A673 (cell line): ENCODE measurements at regions not wholly inside any gene's neighbourhood (a gene's known extent, or its start where the extent isn't known, plus 50 kb on each side); places are given as distances from the start of the nearest gene placed in this dataset.
A peak's percentile ranks its signal among the peaks of the same experiment; 100 is the strongest.

Source experiments
- BruUV-seq: library from RNA; stranded (reverse); fragments of 400-500 nt; replicated peaks from 2 replicates; lab custom pipeline; 2021; lab: Mats Ljungman, UMichigan
- CTCF ChIA-PET: fragments of 300-600 bp; sonication (Branson Sonifier 250); formaldehyde crosslinking; loops from one replicate; lab custom pipeline; 2022; ENCODE audit warnings: antibody characterized with exemption; lab: Charles Lee
- POLR2A ChIA-PET: fragments of 300-600 bp; sonication (Branson Sonifier 250); formaldehyde crosslinking; loops from one replicate; lab custom pipeline; 2022; ENCODE audit warnings: antibody characterized with exemption; ENCODE audit not compliant: low non-redundant PET; lab: Charles Lee
- DNase-seq: peaks from one replicate; pipeline ENCODE4 v3.0.0-alpha.2; 2015; ENCODE audit warnings: low spot score
- H3K27ac ChIP-seq: fragments of 200-600 bp; sonication (generic); 2 replicates; pipeline ENCODE4 v1.5.1; 2016; ENCODE audit warnings: mixed run types, low read depth, mild to moderate bottlenecking, mixed read lengths, antibody characterized with exemption, low read length; ENCODE audit not compliant: poor library complexity, severe bottlenecking
- H3K27me3 ChIP-seq: fragments of 200-600 bp; sonication (generic); replicated peaks from 2 replicates; pipeline ENCODE4 v1.6.1; 2017; ENCODE audit warnings: mixed run types, low read depth, mild to moderate bottlenecking, mixed read lengths, antibody characterized with exemption, low read length; ENCODE audit not compliant: insufficient read depth, poor library complexity
- H3K36me3 ChIP-seq: fragments of 200-600 bp; sonication (generic); 2 replicates; pipeline ENCODE4 v1.6.1; 2016; ENCODE audit warnings: mixed run types, mild to moderate bottlenecking, mixed read lengths, antibody characterized with exemption, low read length; ENCODE audit not compliant: insufficient read depth, poor library complexity, severe bottlenecking
- H3K4me1 ChIP-seq: fragments of 200-600 bp; sonication (generic); 2 replicates; pipeline ENCODE4 v1.6.1; 2017; ENCODE audit warnings: mixed run types, mild to moderate bottlenecking, mixed read lengths, antibody characterized with exemption, low read length; ENCODE audit not compliant: insufficient read depth, poor library complexity, severe bottlenecking
- H3K4me3 ChIP-seq: fragments of 200-600 bp; sonication (generic); 2 replicates; pipeline ENCODE4 v1.5.1; 2016; ENCODE audit warnings: low read depth, mixed run types, mild to moderate bottlenecking, mixed read lengths, low read length; ENCODE audit not compliant: poor library complexity, severe bottlenecking
- H3K9me3 ChIP-seq: fragments of 200-600 bp; sonication (generic); 2 replicates; pipeline ENCODE4 v1.6.1; 2016; ENCODE audit warnings: mixed run types, low read depth, mild to moderate bottlenecking, mixed read lengths, antibody characterized with exemption, low read length; ENCODE audit not compliant: poor library complexity, severe bottlenecking
- CTCF ChIP-seq: fragments of 300-800, 200-600 bp; sonication (generic); conservative IDR thresholded peaks from 2 replicates; pipeline ENCODE4 v1.5.1; 2017; ENCODE audit warnings: low read depth, mild to moderate bottlenecking, antibody characterized with exemption, low read length, moderate library complexity, mixed read lengths
- EZH2 ChIP-seq: fragments of 200-600 bp; sonication (generic); IDR thresholded peaks from 2 replicates; pipeline ENCODE4 v1.6.1; 2017; ENCODE audit warnings: borderline replicate concordance, low read depth, mild to moderate bottlenecking, mixed read lengths, antibody characterized with exemption, low read length; ENCODE audit not compliant: poor library complexity, severe bottlenecking
- intact Hi-C: fragments of 100-400 bp; cut with micrococcal nuclease; formaldehyde crosslinking; loops from one replicate; pipeline ENCODE4 v1.10.0; 2022; ENCODE audit not compliant: unreplicated experiment

- no peaks in the 10 kb centered on the region for H3K36me3 ChIP-seq
- no TSS peak for BruUV-seq
- H3K4me3 ChIP-seq = no peak overlapping the region
- H3K4me1 ChIP-seq = peaks cover 10% of the 10 kb centered on the region
- ChIA-PET POLR2A (no interaction called here), CTCF (no interaction called here)
- no peak for TF ChIP-seq EZH2
- no peak for TF ChIP-seq CTCF
- intact Hi-C loops = no loop called here
- no peaks in the 10 kb centered on the region for H3K27me3 ChIP-seq
- no peaks in the 10 kb centered on the region for H3K9me3 ChIP-seq
- DNase-seq = no peak
- no peak overlapping the region for H3K27ac ChIP-seq
Observed at GRCh38 chrX:68931345-68931744, 102.5 kb downstream of the EFNB1 start.

GRCh38 chrX:68930542-68931317 lies 101.9 kb downstream of the EFNB1 start:
- no TSS peak for BruUV-seq
- Histone ChIP-seq H3K9me3 (no peaks in the 10 kb centered on the region), H3K36me3 (no peaks in the 10 kb centered on the region), H3K27ac (no peak overlapping the region), H3K27me3 (no peaks in the 10 kb centered on the region), H3K4me3 (no peak overlapping the region), H3K4me1 (peaks cover 7% of the 10 kb centered on the region)
- TF ChIP-seq CTCF (no peak), EZH2 (no peak)
- ChIA-PET CTCF (no interaction called here), POLR2A (no interaction called here)
- no peak for DNase-seq
- intact Hi-C loops = no loop called here

GRCh38 chrX:68929332-68930150 lies 100.7 kb downstream of the EFNB1 start:
- Histone ChIP-seq H3K27ac (no peak overlapping the region), H3K4me3 (no peak overlapping the region), H3K9me3 (no peaks in the 10 kb centered on the region), H3K36me3 (no peaks in the 10 kb centered on the region), H3K4me1 (peaks cover under 1% of the 10 kb centered on the region), H3K27me3 (no peaks in the 10 kb centered on the region)
- TF ChIP-seq CTCF = no peak
- no peak for TF ChIP-seq EZH2
- ChIA-PET CTCF (no interaction called here), POLR2A (interaction anchor here (0.5 kb wide), 1 partner anchor 417 kb away, joined by 3 read pairs; no protein-coding TSS in a partner anchor)
- peak; percentile 19 for DNase-seq
- BruUV-seq = no TSS peak
- intact Hi-C loops = no loop called here
